ENCODE measurements at regions not wholly inside any gene's neighbourhood (a gene's known extent, or its start where the extent isn't known, plus 50 kb on each side); places are given as distances from the start of the nearest gene placed in this dataset.
A peak's percentile ranks its signal among the peaks of the same experiment; 100 is the strongest.

DNA sequence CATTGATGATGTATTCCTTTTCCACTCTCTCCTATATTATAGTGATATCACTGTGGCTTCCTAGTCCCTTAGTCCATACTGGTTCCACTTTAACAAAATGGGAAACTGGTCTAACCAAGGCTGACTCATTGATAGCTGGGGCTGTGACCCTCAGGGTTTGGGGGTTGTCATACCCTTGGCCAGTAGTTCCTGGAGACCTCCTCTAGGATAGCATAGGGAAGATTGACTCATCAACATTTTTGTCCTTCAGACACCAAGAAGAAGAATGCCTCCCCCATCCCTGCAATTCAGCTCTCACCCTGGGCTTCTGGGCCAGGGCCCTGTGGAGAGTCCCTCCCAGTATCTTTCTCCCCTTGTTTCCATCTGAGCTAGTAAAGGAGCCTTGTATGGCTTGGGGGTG is 68.8 kb upstream of the PRPS1 start (continued):
- TF ChIP-seq, protein P1, sequence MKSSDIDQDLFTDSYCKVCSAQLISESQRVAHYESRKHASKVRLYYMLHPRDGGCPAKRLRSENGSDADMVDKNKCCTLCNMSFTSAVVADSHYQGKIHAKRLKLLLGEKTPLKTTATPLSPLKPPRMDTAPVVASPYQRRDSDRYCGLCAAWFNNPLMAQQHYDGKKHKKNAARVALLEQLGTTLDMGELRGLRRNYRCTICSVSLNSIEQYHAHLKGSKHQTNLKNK (CRISPR knock-in tag; IDR thresholded peaks at IDR 0.05) = no peak

DNA sequence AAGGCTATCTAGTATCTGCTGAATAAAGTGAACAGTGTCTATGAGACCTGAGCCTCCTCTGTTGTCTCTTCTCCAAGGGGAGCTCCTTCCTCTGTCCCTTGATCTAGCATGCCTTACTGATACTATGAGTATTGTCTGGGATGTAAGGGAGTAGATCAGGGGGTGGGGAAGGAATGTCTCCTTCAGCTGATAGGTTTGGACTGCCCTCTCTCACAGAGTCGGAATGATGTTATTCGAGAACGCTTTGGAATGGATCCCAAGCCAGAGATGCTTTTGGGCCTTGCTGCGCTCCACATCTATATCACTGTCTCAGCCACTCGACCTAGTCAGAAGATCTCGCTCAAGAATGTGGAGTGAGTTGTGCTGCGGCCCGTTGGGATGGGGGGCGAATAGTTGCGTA is 68.3 kb upstream of the PRPS1 start:
- TF ChIP-seq NR3C1 (CRISPR knock-in tag; conservative IDR thresholded peaks at IDR 0.05; ENCODE audit: low read depth) = no peak
- TF ChIP-seq, protein P2, sequence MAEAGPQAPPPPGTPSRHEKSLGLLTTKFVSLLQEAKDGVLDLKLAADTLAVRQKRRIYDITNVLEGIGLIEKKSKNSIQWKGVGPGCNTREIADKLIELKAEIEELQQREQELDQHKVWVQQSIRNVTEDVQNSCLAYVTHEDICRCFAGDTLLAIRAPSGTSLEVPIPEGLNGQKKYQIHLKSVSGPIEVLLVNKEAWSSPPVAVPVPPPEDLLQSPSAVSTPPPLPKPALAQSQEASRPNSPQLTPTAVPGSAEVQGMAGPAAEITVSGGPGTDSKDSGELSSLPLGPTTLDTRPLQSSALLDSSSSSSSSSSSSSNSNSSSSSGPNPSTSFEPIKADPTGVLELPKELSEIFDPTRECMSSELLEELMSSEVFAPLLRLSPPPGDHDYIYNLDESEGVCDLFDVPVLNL (CRISPR knock-in tag; IDR thresholded peaks at IDR 0.05; ENCODE audit: borderline replicate concordance, low read depth) = no peak
- TF ChIP-seq, protein P3, sequence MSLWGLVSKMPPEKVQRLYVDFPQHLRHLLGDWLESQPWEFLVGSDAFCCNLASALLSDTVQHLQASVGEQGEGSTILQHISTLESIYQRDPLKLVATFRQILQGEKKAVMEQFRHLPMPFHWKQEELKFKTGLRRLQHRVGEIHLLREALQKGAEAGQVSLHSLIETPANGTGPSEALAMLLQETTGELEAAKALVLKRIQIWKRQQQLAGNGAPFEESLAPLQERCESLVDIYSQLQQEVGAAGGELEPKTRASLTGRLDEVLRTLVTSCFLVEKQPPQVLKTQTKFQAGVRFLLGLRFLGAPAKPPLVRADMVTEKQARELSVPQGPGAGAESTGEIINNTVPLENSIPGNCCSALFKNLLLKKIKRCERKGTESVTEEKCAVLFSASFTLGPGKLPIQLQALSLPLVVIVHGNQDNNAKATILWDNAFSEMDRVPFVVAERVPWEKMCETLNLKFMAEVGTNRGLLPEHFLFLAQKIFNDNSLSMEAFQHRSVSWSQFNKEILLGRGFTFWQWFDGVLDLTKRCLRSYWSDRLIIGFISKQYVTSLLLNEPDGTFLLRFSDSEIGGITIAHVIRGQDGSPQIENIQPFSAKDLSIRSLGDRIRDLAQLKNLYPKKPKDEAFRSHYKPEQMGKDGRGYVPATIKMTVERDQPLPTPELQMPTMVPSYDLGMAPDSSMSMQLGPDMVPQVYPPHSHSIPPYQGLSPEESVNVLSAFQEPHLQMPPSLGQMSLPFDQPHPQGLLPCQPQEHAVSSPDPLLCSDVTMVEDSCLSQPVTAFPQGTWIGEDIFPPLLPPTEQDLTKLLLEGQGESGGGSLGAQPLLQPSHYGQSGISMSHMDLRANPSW (CRISPR knock-in tag; conservative IDR thresholded peaks at IDR 0.05; ENCODE audit: low read depth) = no peak
- TF ChIP-seq OVOL2 (CRISPR knock-in tag; IDR thresholded peaks at IDR 0.05; ENCODE audit: borderline replicate concordance) = no peak
- no peak overlapping the region for H3K4me3 Mint-ChIP-seq
- DNase-seq (ENCODE audit: low spot score) (no peak), ATAC-seq (no peak)
- H3K9me3 Mint-ChIP-seq = no peaks in the 10 kb centered on the region
- no peaks in the 10 kb centered on the region for H3K36me3 Mint-ChIP-seq
- H3K4me1 Mint-ChIP-seq = peaks cover 56% of the 10 kb centered on the region
- CTCF ChIA-PET = no interaction called here
- POLR2A ChIA-PET = no interaction called here
- H3K27ac Mint-ChIP-seq = peak overlapping the region; percentile 68
- H3K27me3 Mint-ChIP-seq (ENCODE audit: low read depth) = no peaks in the 10 kb centered on the region

DNA sequence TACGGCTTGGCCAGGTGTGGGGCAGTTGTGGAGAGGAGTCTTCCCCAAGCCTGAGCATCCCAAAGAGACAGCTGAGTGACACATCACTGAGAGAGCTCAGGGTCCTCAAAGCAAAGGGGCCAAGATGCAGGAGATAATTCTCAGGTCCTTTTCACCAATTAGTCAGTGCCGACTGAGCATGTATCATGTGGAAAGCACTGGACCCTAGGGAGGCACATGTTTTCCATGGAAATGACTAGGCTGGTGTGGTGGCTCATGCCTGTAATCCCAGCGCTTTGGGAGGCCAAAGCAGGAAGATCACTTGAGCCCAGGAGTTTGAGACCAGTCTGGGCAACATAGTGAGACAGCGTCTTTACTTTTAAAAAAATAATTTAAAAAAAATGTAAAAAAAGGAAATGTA is 67.3 kb upstream of the PRPS1 start:
- ATAC-seq (no peak), DNase-seq (ENCODE audit: low spot score) (no peak)
- peak overlapping the region; percentile 90 for H3K27ac Mint-ChIP-seq
- TF ChIP-seq MXD4 (CRISPR knock-in tag; IDR thresholded peaks at IDR 0.05; ENCODE audit: borderline replicate concordance) (no peak), GABPB1 (CRISPR knock-in tag; IDR thresholded peaks at IDR 0.05) (no peak), RELA (CRISPR knock-in tag; IDR thresholded peaks at IDR 0.05; ENCODE audit: borderline replicate concordance) (no peak), GTF2I (CRISPR knock-in tag; conservative IDR thresholded peaks at IDR 0.05) (no peak), RORB (CRISPR knock-in tag; IDR thresholded peaks at IDR 0.05) (no peak), ZNF219 (CRISPR knock-in tag; IDR thresholded peaks at IDR 0.05; ENCODE audit: borderline replicate concordance) (no peak), FOXJ3 (CRISPR knock-in tag; IDR thresholded peaks at IDR 0.05; ENCODE audit: borderline replicate concordance) (no peak), SMAD4 (CRISPR knock-in tag; IDR thresholded peaks at IDR 0.05) (no peak), SMAD3 (CRISPR knock-in tag; IDR thresholded peaks at IDR 0.05; ENCODE audit: borderline replicate concordance) (no peak), HMGA2 (CRISPR knock-in tag; IDR thresholded peaks at IDR 0.05) (no peak), NR1H2 (CRISPR knock-in tag; IDR thresholded peaks at IDR 0.05) (no peak)
- TF ChIP-seq, protein P2 (CRISPR knock-in tag; IDR thresholded peaks at IDR 0.05; ENCODE audit: borderline replicate concordance, low read depth) = no peak
- TF ChIP-seq, protein P4, sequence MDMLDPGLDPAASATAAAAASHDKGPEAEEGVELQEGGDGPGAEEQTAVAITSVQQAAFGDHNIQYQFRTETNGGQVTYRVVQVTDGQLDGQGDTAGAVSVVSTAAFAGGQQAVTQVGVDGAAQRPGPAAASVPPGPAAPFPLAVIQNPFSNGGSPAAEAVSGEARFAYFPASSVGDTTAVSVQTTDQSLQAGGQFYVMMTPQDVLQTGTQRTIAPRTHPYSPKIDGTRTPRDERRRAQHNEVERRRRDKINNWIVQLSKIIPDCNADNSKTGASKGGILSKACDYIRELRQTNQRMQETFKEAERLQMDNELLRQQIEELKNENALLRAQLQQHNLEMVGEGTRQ (CRISPR knock-in tag; IDR thresholded peaks at IDR 0.05) = no peak
- TF ChIP-seq, protein P5, sequence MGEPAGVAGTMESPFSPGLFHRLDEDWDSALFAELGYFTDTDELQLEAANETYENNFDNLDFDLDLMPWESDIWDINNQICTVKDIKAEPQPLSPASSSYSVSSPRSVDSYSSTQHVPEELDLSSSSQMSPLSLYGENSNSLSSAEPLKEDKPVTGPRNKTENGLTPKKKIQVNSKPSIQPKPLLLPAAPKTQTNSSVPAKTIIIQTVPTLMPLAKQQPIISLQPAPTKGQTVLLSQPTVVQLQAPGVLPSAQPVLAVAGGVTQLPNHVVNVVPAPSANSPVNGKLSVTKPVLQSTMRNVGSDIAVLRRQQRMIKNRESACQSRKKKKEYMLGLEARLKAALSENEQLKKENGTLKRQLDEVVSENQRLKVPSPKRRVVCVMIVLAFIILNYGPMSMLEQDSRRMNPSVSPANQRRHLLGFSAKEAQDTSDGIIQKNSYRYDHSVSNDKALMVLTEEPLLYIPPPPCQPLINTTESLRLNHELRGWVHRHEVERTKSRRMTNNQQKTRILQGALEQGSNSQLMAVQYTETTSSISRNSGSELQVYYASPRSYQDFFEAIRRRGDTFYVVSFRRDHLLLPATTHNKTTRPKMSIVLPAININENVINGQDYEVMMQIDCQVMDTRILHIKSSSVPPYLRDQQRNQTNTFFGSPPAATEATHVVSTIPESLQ (CRISPR knock-in tag; IDR thresholded peaks at IDR 0.05) = no peak
- TF ChIP-seq, protein P6, sequence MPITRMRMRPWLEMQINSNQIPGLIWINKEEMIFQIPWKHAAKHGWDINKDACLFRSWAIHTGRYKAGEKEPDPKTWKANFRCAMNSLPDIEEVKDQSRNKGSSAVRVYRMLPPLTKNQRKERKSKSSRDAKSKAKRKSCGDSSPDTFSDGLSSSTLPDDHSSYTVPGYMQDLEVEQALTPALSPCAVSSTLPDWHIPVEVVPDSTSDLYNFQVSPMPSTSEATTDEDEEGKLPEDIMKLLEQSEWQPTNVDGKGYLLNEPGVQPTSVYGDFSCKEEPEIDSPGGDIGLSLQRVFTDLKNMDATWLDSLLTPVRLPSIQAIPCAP (CRISPR knock-in tag; IDR thresholded peaks at IDR 0.05) = no peak
- TF ChIP-seq, protein P7, sequence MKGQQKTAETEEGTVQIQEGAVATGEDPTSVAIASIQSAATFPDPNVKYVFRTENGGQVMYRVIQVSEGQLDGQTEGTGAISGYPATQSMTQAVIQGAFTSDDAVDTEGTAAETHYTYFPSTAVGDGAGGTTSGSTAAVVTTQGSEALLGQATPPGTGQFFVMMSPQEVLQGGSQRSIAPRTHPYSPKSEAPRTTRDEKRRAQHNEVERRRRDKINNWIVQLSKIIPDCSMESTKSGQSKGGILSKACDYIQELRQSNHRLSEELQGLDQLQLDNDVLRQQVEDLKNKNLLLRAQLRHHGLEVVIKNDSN (CRISPR knock-in tag; IDR thresholded peaks at IDR 0.05) = no peak
- H3K36me3 Mint-ChIP-seq = no peaks in the 10 kb centered on the region
- ChIA-PET POLR2A (interaction anchor here (1.0 kb wide), 1 partner anchor 67 kb away, joined by 5 read pairs; the partner anchor contains the start of gene PRPS1), CTCF (interaction anchor here (0.9 kb wide), 1 partner anchor 18 kb away, joined by 4 read pairs; no protein-coding TSS in a partner anchor)
- H3K4me3 Mint-ChIP-seq = no peak overlapping the region
- H3K9me3 Mint-ChIP-seq = no peaks in the 10 kb centered on the region
- no peaks in the 10 kb centered on the region for H3K27me3 Mint-ChIP-seq (ENCODE audit: low read depth)
- peaks cover 62% of the 10 kb centered on the region for H3K4me1 Mint-ChIP-seq

Data from WTC11 (cell line).